Duodenal mucosa (tissue), 2 donors: ENCODE measurements at regions not wholly inside any gene's neighbourhood (a gene's known extent, or its start where the extent isn't known, plus 50 kb on each side); places are given as distances from the start of the nearest gene placed in this dataset.

Source experiments
- H3K27ac ChIP-seq: one replicate; pipeline ENCODE4 v1.7.0; 2013; ENCODE audit warnings: low read depth, low read length
- H3K27me3 ChIP-seq, 2 donors: one replicate each; pipeline ENCODE4 v1.7.0; 2013; ENCODE audit warnings: low read length in 2 of 2, control low read depth in 1 of 2; ENCODE audit not compliant: insufficient read depth in 2 of 2, control insufficient read depth in 1 of 2
- H3K36me3 ChIP-seq, 2 donors: one replicate each; pipeline ENCODE4 v1.7.0; 2013; ENCODE audit warnings: low read length in 2 of 2, control low read depth in 1 of 2; ENCODE audit not compliant: insufficient read depth in 2 of 2, control insufficient read depth in 1 of 2
- H3K4me1 ChIP-seq, 2 donors: one replicate each; pipeline ENCODE4 v1.7.0; 2013; ENCODE audit warnings: low read length in 2 of 2, control low read depth in 1 of 2; ENCODE audit not compliant: insufficient read depth in 2 of 2, control insufficient read depth in 1 of 2
- H3K4me3 ChIP-seq, 2 donors: one replicate each; pipeline ENCODE4 v1.7.0; 2013; ENCODE audit warnings: low read length in 2 of 2, low read depth in 1 of 2
- H3K9ac ChIP-seq, 2 donors: one replicate each; pipeline ENCODE4 v1.7.0; 2013; ENCODE audit warnings: low read length in 2 of 2, low read depth in 1 of 2
- H3K9me3 ChIP-seq, 2 donors: one replicate each; pipeline ENCODE4 v1.7.0; 2013; ENCODE audit warnings: low read length in 2 of 2, control low read depth in 1 of 2; ENCODE audit not compliant: control insufficient read depth in 1 of 2

DNA sequence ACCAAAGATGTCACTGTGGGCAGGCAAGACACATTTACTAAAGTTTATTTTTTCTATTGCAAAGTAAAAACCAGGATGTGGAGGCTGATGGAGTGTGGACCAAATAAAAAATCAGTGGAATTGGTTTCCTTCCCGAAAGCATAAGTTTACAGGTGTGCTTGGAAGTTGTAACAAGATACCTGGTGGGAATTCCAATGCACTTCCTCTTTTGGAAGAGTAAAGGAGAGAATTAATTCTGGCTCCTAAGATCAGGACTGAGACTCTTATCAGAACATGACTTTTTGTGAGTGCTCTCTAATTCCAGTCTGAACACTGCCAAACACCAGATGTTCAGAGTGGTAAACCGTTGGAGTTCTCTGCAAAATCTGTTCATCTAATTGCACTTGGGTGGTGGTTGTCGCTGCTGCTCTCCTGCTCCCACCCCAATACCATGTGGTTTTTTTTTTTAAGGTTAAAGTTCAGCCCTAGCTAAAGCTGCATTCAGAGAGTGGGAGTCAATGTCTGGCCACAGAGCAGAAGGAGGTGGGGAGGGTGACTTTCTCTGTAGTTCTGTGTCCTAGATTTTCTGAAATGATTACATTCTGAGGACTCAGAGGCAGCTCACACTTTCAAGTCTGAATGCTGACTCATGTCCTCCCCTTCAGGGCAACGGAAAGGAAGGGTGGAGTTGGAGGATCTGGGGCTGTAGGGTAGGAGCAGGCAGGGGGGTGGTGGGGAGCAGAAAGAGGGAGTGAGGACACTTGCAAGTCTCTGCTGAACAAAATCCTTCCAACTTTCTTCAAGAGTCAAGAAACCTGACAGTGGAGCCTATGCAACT, 275.8 kb upstream of the PRDM1 start:
- no peak overlapping the region for H3K27ac ChIP-seq
- H3K36me3 ChIP-seq = no peaks in the 10 kb centered on the region
- no peaks in the 10 kb centered on the region for H3K9me3 ChIP-seq
- H3K27me3 ChIP-seq = no peaks in the 10 kb centered on the region
- H3K9ac ChIP-seq = no peak overlapping the region
- peaks cover 17 to 22% of the 10 kb centered on the region in 2 donors for H3K4me1 ChIP-seq
- no peak overlapping the region for H3K4me3 ChIP-seq

DNA sequence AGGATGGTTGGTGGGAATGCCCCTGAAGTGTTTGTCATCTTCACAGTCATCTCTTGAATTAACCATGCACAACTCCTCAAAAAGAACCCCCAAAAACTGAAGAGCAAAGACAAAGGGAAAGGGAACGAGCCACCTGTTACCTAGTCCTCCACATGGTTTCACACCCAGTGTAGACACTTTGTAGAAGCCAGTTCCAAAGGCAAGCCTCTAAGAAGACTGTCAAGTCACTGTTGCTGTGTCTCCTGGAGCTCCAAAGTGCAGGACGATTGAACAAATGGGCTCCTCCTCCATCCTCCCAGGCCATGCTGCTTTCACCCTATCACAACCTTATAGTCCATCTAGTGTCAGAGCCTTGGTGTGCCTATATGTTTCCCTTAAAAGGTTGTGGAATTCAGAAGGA, 277.6 kb upstream of the PRDM1 start:
- H3K9me3 ChIP-seq = no peaks in the 10 kb centered on the region
- no peaks in the 10 kb centered on the region for H3K36me3 ChIP-seq
- H3K9ac ChIP-seq = no peak overlapping the region
- no peak overlapping the region for H3K4me3 ChIP-seq
- H3K27ac ChIP-seq = no peak overlapping the region
- H3K4me1 ChIP-seq = peaks cover 17 to 22% of the 10 kb centered on the region in 2 donors
- no peaks in the 10 kb centered on the region for H3K27me3 ChIP-seq

DNA sequence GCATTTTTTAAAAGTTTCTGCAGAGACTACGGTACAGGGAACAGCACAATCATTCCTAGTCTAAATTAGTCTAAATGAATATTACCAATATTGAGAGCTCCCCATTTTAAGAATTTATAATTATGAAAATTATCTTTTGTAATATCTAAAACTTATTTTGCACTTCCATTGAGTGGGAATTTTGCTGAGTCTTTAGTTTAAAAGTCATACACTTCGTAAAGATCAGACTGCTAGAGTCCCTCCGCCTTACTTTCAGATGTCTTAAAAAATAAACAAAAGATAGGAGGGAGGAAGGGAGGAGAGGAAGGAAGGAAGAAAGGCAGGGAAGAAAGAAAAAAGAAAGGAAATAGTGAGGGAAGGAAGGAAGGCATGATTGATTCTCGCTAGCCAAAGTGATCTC, 278.2 kb upstream of the PRDM1 start:
- Histone ChIP-seq H3K27ac (no peak overlapping the region), H3K4me3 (no peak overlapping the region), H3K9ac (no peak overlapping the region), H3K9me3 (no peaks in the 10 kb centered on the region), H3K36me3 (no peaks in the 10 kb centered on the region), H3K4me1 (peaks cover 17 to 22% of the 10 kb centered on the region in 2 donors), H3K27me3 (no peaks in the 10 kb centered on the region)

DNA sequence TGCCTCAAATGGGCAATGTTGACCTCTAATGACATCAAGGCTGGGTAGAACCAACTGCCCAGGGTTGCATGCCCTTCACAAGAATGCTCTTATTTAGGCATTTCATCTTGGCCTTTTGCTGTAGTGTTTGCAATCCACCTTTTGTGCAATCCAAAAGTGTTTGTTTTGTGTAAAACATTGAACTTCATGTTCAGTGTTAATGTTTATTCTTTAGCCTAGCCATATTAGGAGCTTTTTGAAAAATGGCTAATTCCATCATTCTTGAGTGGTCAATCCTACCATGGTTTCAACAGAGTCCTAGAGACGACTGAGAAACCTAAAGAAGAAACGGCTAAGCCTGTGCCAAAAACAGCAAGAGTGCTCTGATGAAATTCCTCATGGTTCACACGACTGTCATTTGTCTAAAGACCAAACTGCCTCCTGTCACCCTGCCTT, 279.6 kb upstream of the PRDM1 start:
- Histone ChIP-seq H3K4me1 (peaks cover 17 to 22% of the 10 kb centered on the region in 2 donors), H3K27me3 (no peaks in the 10 kb centered on the region), H3K27ac (no peak overlapping the region), H3K36me3 (no peaks in the 10 kb centered on the region), H3K9ac (no peak overlapping the region), H3K4me3 (no peak overlapping the region), H3K9me3 (no peaks in the 10 kb centered on the region)

DNA sequence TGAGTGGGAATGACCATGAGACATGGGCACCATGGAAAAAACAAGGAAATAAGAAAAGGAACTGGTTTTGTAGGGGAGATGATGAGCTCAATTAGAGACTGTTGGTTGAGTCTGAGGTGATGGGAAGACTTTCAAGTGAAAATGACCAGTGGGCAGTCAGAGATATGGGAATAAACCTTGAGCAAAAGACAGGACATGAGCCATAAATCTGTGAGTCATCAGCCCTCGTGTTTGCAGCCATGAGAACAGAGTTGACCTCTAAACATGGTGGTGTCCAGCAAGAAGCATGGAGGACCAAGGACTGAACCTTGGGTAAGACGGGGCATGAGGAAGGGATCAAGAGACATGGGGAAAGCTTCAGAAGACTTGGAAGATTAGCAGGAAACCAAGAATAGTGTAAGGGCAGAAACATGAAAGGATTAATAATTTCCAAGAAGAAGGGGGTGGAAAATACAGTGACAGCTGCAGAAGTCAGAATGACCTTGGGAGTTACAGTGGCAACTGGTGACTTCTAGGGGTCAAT, 280.6 kb upstream of the PRDM1 start:
- Histone ChIP-seq H3K36me3 (no peaks in the 10 kb centered on the region), H3K9me3 (no peaks in the 10 kb centered on the region), H3K27ac (no peak overlapping the region), H3K9ac (no peak overlapping the region), H3K27me3 (no peaks in the 10 kb centered on the region), H3K4me1 (peaks cover 17 to 21% of the 10 kb centered on the region in 2 donors), H3K4me3 (no peak overlapping the region)

DNA sequence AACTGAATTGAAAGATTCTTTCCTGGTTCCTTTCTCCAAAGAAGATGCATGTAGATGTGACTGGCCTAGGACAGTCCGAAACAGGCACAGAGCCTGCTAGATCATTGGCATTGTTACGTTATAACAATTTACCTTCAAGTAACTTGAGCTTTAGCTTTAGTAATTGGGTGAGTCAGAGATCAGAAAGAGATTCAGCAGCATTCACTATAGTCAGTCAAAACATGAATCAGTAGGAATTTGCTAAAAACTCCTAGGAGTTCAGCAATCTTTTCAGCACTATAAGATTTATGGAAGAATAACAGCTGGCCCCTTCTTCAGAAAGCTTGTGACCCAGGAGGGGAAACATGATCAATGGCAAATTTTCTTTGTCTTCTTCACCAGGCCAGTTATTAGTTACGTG, 281.7 kb upstream of the PRDM1 start:
- H3K9me3 ChIP-seq = no peaks in the 10 kb centered on the region
- H3K4me1 ChIP-seq = peaks cover 6 to 11% of the 10 kb centered on the region in 2 donors
- no peak overlapping the region for H3K4me3 ChIP-seq
- no peak overlapping the region for H3K27ac ChIP-seq
- no peaks in the 10 kb centered on the region for H3K27me3 ChIP-seq
- H3K36me3 ChIP-seq = no peaks in the 10 kb centered on the region
- no peak overlapping the region for H3K9ac ChIP-seq

DNA sequence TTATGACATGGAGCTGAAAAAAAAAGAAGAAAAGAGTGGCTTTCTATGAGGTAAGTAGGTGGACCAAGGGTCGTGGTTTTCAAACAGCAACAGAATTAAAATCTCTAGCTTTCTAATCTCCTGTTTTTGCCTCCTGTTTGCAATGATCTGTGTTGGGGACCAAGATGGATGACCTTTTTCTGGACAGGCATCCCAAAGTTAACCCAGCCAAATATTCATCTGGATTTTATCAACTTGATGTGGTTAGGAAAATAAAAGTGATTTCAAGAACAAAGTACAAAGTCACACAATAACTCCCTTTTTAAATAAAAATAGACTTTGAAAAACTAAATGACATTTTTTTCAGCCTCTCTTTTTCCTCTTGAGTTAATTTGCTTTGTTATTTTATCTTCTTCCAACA, 282.1 kb upstream of the PRDM1 start:
- H3K36me3 ChIP-seq = no peaks in the 10 kb centered on the region
- H3K4me3 ChIP-seq = no peak overlapping the region
- H3K27me3 ChIP-seq = no peaks in the 10 kb centered on the region
- no peak overlapping the region for H3K9ac ChIP-seq
- H3K9me3 ChIP-seq = no peaks in the 10 kb centered on the region
- H3K4me1 ChIP-seq = peaks cover 2 to 11% of the 10 kb centered on the region in 2 donors
- H3K27ac ChIP-seq = no peak overlapping the region

DNA sequence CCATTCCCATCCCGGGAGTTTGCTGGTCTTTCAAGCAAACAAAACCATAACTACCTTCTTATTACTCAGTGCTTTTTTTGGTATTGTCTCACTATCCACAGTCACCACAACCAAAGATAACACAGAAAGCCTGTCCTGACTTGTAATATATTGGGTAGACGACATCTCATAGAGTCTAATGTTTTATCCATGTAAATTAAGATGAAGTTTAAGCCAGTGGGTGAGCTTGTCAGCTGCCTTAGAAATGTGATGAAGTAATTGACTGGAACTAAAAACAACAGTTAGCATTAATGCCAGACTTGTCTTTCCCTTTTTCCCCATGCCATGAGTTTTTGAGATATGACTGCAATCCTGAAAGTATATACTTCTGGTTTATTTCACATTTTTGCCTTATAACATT, 282.7 kb upstream of the PRDM1 start:
- H3K4me1 ChIP-seq = peaks cover 0 to 14% of the 10 kb centered on the region in 2 donors

DNA sequence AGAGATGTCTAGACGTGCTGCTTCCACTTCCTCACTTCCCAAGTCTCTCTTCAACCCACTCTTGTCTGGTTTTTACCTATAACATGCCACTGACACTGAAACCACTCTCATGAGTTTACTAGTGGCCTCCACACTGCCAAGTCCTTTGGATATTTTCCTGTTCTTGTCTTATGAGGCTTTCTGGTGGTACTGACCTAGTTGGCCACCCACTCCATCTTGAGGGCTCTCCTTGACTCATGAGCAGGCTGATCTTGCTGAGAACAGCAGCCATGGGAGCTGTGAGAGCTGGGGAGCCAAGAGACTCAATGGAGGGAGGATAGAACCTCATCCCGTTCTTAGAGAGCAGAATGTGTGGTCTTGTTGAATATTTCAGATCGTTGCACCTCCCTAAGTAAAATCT, 283.4 kb upstream of the PRDM1 start:
- no peak overlapping the region for H3K9ac ChIP-seq
- no peaks in the 10 kb centered on the region for H3K27me3 ChIP-seq
- no peak overlapping the region for H3K27ac ChIP-seq
- H3K36me3 ChIP-seq = no peaks in the 10 kb centered on the region
- H3K4me3 ChIP-seq = no peak overlapping the region
- H3K4me1 ChIP-seq = peaks cover 0 to 18% of the 10 kb centered on the region in 2 donors
- H3K9me3 ChIP-seq = no peaks in the 10 kb centered on the region

More for the DNA sequence above, 282.7 kb upstream of the PRDM1 start:
- Histone ChIP-seq H3K4me3 (no peak overlapping the region), H3K27me3 (no peaks in the 10 kb centered on the region), H3K9ac (no peak overlapping the region), H3K27ac (no peak overlapping the region), H3K36me3 (no peaks in the 10 kb centered on the region), H3K9me3 (no peaks in the 10 kb centered on the region)

DNA sequence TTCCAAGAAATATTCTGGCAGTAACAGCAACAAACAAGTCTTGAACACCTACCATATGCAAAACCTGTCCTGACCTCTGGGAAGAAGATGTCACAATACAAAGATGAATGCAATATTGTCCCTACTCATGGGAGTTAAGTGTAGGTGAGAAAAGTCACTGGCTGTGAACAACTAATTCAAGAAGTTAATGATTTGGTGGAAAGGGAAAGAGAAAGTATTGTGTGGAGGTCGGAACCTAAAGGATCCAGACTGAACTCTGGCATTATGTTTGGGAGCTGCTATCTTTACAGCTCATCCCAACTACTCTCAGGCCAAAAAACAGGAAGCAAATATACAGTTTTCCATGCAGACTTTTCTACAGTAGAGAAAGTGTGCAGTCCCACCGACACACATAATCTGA, 285.3 kb upstream of the PRDM1 start:
- Histone ChIP-seq H3K27ac (no peak overlapping the region), H3K4me1 (peaks cover 2 to 36% of the 10 kb centered on the region in 2 donors), H3K27me3 (no peaks in the 10 kb centered on the region), H3K9me3 (no peaks in the 10 kb centered on the region), H3K36me3 (no peaks in the 10 kb centered on the region), H3K4me3 (no peak overlapping the region), H3K9ac (no peak overlapping the region)
